GM23338 (cell line): ENCODE measurements at regions not wholly inside any gene's neighbourhood (a gene's known extent, or its start where the extent isn't known, plus 50 kb on each side); places are given as distances from the start of the nearest gene placed in this dataset.

Experiments
- ATAC-seq: fragments of 200-7000 bp; cut with Tn5 transposase; 3 replicates; pipeline ENCODE4 v1.9.1; 2020
- DNase-seq: peaks from one replicate; pipeline ENCODE4 v3.0.0-alpha.2; 2015; ENCODE audit warnings: low spot score
- H2AFZ ChIP-seq: fragments of 200-600 bp; sonication (generic); 2 replicates; pipeline ENCODE4 v1.8.0; 2016; ENCODE audit warnings: antibody characterized with exemption, mild to moderate bottlenecking, moderate library complexity
- H3F3A ChIP-seq: fragments of 200-600 bp; sonication (generic); replicated peaks from 2 replicates; pipeline ENCODE4 v1.8.0; 2017; ENCODE audit warnings: antibody characterized with exemption, mixed run types, low read depth
- H3K27ac ChIP-seq: fragments of 200-600 bp; sonication (generic); 2 replicates; pipeline ENCODE4 v1.6.1; 2016; ENCODE audit warnings: low read depth
- H3K27me3 ChIP-seq: fragments of 200-600 bp; sonication (generic); 2 replicates; pipeline ENCODE4 v1.8.0; 2016; ENCODE audit warnings: mild to moderate bottlenecking, mixed run types, moderate library complexity; ENCODE audit not compliant: insufficient read depth
- H3K36me3 ChIP-seq: fragments of 200-600 bp; sonication (generic); 2 replicates; pipeline ENCODE4 v1.8.0; 2016; ENCODE audit warnings: mild to moderate bottlenecking; ENCODE audit not compliant: insufficient read depth
- H3K4me1 ChIP-seq: fragments of 200-600 bp; sonication (generic); 2 replicates; pipeline ENCODE4 v1.8.0; 2016; ENCODE audit warnings: mild to moderate bottlenecking, moderate library complexity; ENCODE audit not compliant: insufficient read depth
- H3K4me2 ChIP-seq: fragments of 200-600 bp; sonication (generic); 2 replicates; pipeline ENCODE4 v1.7.1; 2017; ENCODE audit warnings: mixed run types
- H3K4me3 ChIP-seq: fragments of 200-600 bp; sonication (generic); 2 replicates; pipeline ENCODE4 v1.6.1; 2016; ENCODE audit warnings: mixed run types
- H3K79me2 ChIP-seq: fragments of 200-600 bp; sonication (generic); replicated peaks from 2 replicates; pipeline ENCODE4 v1.8.0; 2017; ENCODE audit warnings: mild to moderate bottlenecking; ENCODE audit not compliant: insufficient read depth
- H3K9me2 ChIP-seq: fragments of 200-600 bp; sonication (generic); 2 replicates; pipeline ENCODE4 v1.8.0; 2017; ENCODE audit not compliant: insufficient read depth
- H4K20me1 ChIP-seq: fragments of 200-600 bp; sonication (generic); replicated peaks from 2 replicates; pipeline ENCODE4 v1.8.0; 2017; ENCODE audit warnings: mild to moderate bottlenecking; ENCODE audit not compliant: insufficient read depth
- H3K27ac Mint-ChIP-seq: 2 replicates; pipeline ENCODE4 v1.8.0; 2020; ENCODE audit warnings: inconsistent platforms, mild to moderate bottlenecking, moderate library complexity, mixed read lengths
- H3K27me3 Mint-ChIP-seq: 3 replicates; pipeline ENCODE4 v1.8.0; 2022; ENCODE audit warnings: low read depth, mild to moderate bottlenecking, moderate library complexity, mixed read lengths, inconsistent platforms; ENCODE audit not compliant: insufficient read depth, poor library complexity
- H3K36me3 Mint-ChIP-seq: 3 replicates; pipeline ENCODE4 v1.8.0; 2021; ENCODE audit warnings: low read depth, mild to moderate bottlenecking, inconsistent platforms, moderate library complexity, mixed read lengths
- H3K4me1 Mint-ChIP-seq: 3 replicates; pipeline ENCODE4 v1.8.0; 2020; ENCODE audit warnings: mild to moderate bottlenecking, inconsistent platforms, mixed read lengths
- H3K4me3 Mint-ChIP-seq: 3 replicates; pipeline ENCODE4 v1.8.0; 2021; ENCODE audit warnings: moderate library complexity, mild to moderate bottlenecking, inconsistent platforms, mixed read lengths
- H3K9me3 Mint-ChIP-seq: 3 replicates; pipeline ENCODE4 v1.8.0; 2020; ENCODE audit warnings: moderate library complexity, mild to moderate bottlenecking, inconsistent platforms, mixed read lengths
- CREB1 ChIP-seq: fragments of 250-450 bp; sonication (Bioruptor Pico); IDR thresholded peaks from 2 replicates; pipeline ENCODE4 v1.5.0; 2020; ENCODE audit warnings: low read depth, mild to moderate bottlenecking, moderate library complexity
- CTCF ChIP-seq, 2 experiments: fragments of 200-600 bp in 1 of 2; sonication (generic) in 1 of 2; conservative IDR thresholded peaks; 2 replicates each; pipeline versions ENCODE4 v1.5.1 to v1.6.1; 2016 to 2017; ENCODE audit warnings: antibody characterized with exemption in 2 of 2, low read depth in 2 of 2, mild to moderate bottlenecking in 2 of 2, moderate library complexity in 1 of 2
- ETS1 ChIP-seq: IDR thresholded peaks from 2 replicates; pipeline ENCODE4 v1.6.1; 2016; ENCODE audit warnings: antibody characterized with exemption
- EZH2 ChIP-seq: fragments of 200-600 bp; sonication (generic); IDR thresholded peaks from one replicate; pipeline ENCODE4 v1.8.0; 2017; ENCODE audit warnings: antibody characterized with exemption, mild to moderate bottlenecking, low read depth; ENCODE audit not compliant: unreplicated experiment
- EZH2phosphoT487 ChIP-seq: fragments of 200-600 bp; sonication (generic); IDR thresholded peaks from one replicate; pipeline ENCODE4 v1.8.1; 2018; ENCODE audit warnings: antibody characterized with exemption; ENCODE audit not compliant: unreplicated experiment
- JUNB ChIP-seq: IDR thresholded peaks from one replicate; pipeline ENCODE4 v1.6.1; 2016; ENCODE audit warnings: antibody characterized with exemption; ENCODE audit not compliant: unreplicated experiment
- REST ChIP-seq: IDR thresholded peaks from one replicate; pipeline ENCODE4 v1.6.1; 2018; ENCODE audit warnings: antibody characterized with exemption; ENCODE audit not compliant: unreplicated experiment
- STAT1 ChIP-seq: IDR thresholded peaks from one replicate; pipeline ENCODE4 v1.6.1; 2016; ENCODE audit warnings: antibody characterized with exemption; ENCODE audit not compliant: unreplicated experiment
- ZNF462 ChIP-seq: fragments of 250-450 bp; sonication (Bioruptor Pico); IDR thresholded peaks from 2 replicates; pipeline ENCODE4 v1.5.0; 2020; ENCODE audit warnings: mild to moderate bottlenecking, moderate library complexity

GRCh38 chr15:62593681-62594399 lies 428.8 kb upstream of the C2CD4B start (continued):
- TF ChIP-seq CTCF (conservative IDR thresholded peaks at IDR 0.05; ENCODE audit: low read depth in 2 of 2) (no peak), EZH2 (no peak), CREB1 (CRISPR knock-in tag) (no peak), REST (no peak), EZH2phosphoT487 (no peak), STAT1 (no peak)

- Histone ChIP-seq H2AFZ (no peak overlapping the region), H3K4me3 (no peak overlapping the region), H3K9me2 (no peaks in the 10 kb centered on the region), H3K27me3 (no peaks in the 10 kb centered on the region), H3K79me2 (peaks cover 5% of the 10 kb centered on the region; the same call in 1 of the 2 replicates), H3K27ac (no peak overlapping the region), H3K4me2 (no peak overlapping the region), H4K20me1 (no peaks in the 10 kb centered on the region; the same call in 1 of the 2 replicates), H3K4me1 (peaks cover 7% of the 10 kb centered on the region), H3K36me3 (no peaks in the 10 kb centered on the region), H3F3A (no peaks in the 10 kb centered on the region)
- Mint-ChIP-seq H3K4me3 (no peak overlapping the region), H3K36me3 (no peaks in the 10 kb centered on the region), H3K9me3 (no peaks in the 10 kb centered on the region), H3K27ac (no peak overlapping the region), H3K27me3 (no peaks in the 10 kb centered on the region), H3K4me1 (peaks cover 11% of the 10 kb centered on the region)
- ATAC-seq (no peak), DNase-seq (no peak)
- TF ChIP-seq ZNF462 (CRISPR knock-in tag): no peak
- no peak for TF ChIP-seq JUNB
- no peak for TF ChIP-seq ETS1
- TF ChIP-seq EZH2: no peak
Observed at GRCh38 chr15:62598217-62598616, 433.1 kb upstream of the C2CD4B start.
